Breast epithelium (tissue), 3 donors: ENCODE measurements at regions not wholly inside any gene's neighbourhood (a gene's known extent, or its start where the extent isn't known, plus 50 kb on each side); places are given as distances from the start of the nearest gene placed in this dataset.

Experiments
- POLR2A ChIP-seq: fragments of 450-650 bp; IDR thresholded peaks from one replicate; pipeline ENCODE4 v1.6.1; 2016; ENCODE audit warnings: antibody characterized with exemption, mild to moderate bottlenecking, moderate library complexity
- POLR2AphosphoS5 ChIP-seq, 3 donors: sonication (generic); formaldehyde crosslinking; IDR thresholded peaks; one replicate each; pipeline ENCODE4 v1.6.1; 2017; ENCODE audit warnings: antibody characterized with exemption in 3 of 3
- TF ChIP-seq, protein P1 (sequence below), 3 donors: fragments of 450-650 bp; IDR thresholded peaks; one replicate each; pipeline ENCODE4 v1.5.1; 2016 to 2017; ENCODE audit warnings: antibody characterized with exemption in 3 of 3, mild to moderate bottlenecking in 3 of 3, moderate library complexity in 3 of 3

- TF ChIP-seq, protein P1, sequence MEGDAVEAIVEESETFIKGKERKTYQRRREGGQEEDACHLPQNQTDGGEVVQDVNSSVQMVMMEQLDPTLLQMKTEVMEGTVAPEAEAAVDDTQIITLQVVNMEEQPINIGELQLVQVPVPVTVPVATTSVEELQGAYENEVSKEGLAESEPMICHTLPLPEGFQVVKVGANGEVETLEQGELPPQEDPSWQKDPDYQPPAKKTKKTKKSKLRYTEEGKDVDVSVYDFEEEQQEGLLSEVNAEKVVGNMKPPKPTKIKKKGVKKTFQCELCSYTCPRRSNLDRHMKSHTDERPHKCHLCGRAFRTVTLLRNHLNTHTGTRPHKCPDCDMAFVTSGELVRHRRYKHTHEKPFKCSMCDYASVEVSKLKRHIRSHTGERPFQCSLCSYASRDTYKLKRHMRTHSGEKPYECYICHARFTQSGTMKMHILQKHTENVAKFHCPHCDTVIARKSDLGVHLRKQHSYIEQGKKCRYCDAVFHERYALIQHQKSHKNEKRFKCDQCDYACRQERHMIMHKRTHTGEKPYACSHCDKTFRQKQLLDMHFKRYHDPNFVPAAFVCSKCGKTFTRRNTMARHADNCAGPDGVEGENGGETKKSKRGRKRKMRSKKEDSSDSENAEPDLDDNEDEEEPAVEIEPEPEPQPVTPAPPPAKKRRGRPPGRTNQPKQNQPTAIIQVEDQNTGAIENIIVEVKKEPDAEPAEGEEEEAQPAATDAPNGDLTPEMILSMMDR (IDR thresholded peaks at IDR 0.05) = no peak
- TF ChIP-seq POLR2AphosphoS5 (IDR thresholded peaks at IDR 0.05) (no peak), POLR2A (no peak)
These were observed 1165.6 kb upstream of the CDH8 start for GRCh38 chr16:63201851-63202250.
